A673 (cell line): ENCODE measurements at regions not wholly inside any gene's neighbourhood (a gene's known extent, or its start where the extent isn't known, plus 50 kb on each side); places are given as distances from the start of the nearest gene placed in this dataset.

Source experiments
- BruUV-seq: library from RNA; stranded (reverse); fragments of 400-500 nt; replicated peaks from 2 replicates; lab custom pipeline; 2021; lab: Mats Ljungman, UMichigan
- CTCF ChIA-PET: fragments of 300-600 bp; sonication (Branson Sonifier 250); formaldehyde crosslinking; loops from one replicate; lab custom pipeline; 2022; ENCODE audit warnings: antibody characterized with exemption; lab: Charles Lee
- POLR2A ChIA-PET: fragments of 300-600 bp; sonication (Branson Sonifier 250); formaldehyde crosslinking; loops from one replicate; lab custom pipeline; 2022; ENCODE audit warnings: antibody characterized with exemption; ENCODE audit not compliant: low non-redundant PET; lab: Charles Lee
- DNase-seq: peaks from one replicate; pipeline ENCODE4 v3.0.0-alpha.2; 2015; ENCODE audit warnings: low spot score
- H3K27ac ChIP-seq: fragments of 200-600 bp; sonication (generic); 2 replicates; pipeline ENCODE4 v1.5.1; 2016; ENCODE audit warnings: mixed run types, low read depth, mild to moderate bottlenecking, mixed read lengths, antibody characterized with exemption, low read length; ENCODE audit not compliant: poor library complexity, severe bottlenecking
- H3K27me3 ChIP-seq: fragments of 200-600 bp; sonication (generic); replicated peaks from 2 replicates; pipeline ENCODE4 v1.6.1; 2017; ENCODE audit warnings: mixed run types, low read depth, mild to moderate bottlenecking, mixed read lengths, antibody characterized with exemption, low read length; ENCODE audit not compliant: insufficient read depth, poor library complexity
- H3K36me3 ChIP-seq: fragments of 200-600 bp; sonication (generic); 2 replicates; pipeline ENCODE4 v1.6.1; 2016; ENCODE audit warnings: mixed run types, mild to moderate bottlenecking, mixed read lengths, antibody characterized with exemption, low read length; ENCODE audit not compliant: insufficient read depth, poor library complexity, severe bottlenecking
- H3K4me1 ChIP-seq: fragments of 200-600 bp; sonication (generic); 2 replicates; pipeline ENCODE4 v1.6.1; 2017; ENCODE audit warnings: mixed run types, mild to moderate bottlenecking, mixed read lengths, antibody characterized with exemption, low read length; ENCODE audit not compliant: insufficient read depth, poor library complexity, severe bottlenecking
- H3K4me3 ChIP-seq: fragments of 200-600 bp; sonication (generic); 2 replicates; pipeline ENCODE4 v1.5.1; 2016; ENCODE audit warnings: low read depth, mixed run types, mild to moderate bottlenecking, mixed read lengths, low read length; ENCODE audit not compliant: poor library complexity, severe bottlenecking
- H3K9me3 ChIP-seq: fragments of 200-600 bp; sonication (generic); 2 replicates; pipeline ENCODE4 v1.6.1; 2016; ENCODE audit warnings: mixed run types, low read depth, mild to moderate bottlenecking, mixed read lengths, antibody characterized with exemption, low read length; ENCODE audit not compliant: poor library complexity, severe bottlenecking
- EZH2 ChIP-seq: fragments of 200-600 bp; sonication (generic); IDR thresholded peaks from 2 replicates; pipeline ENCODE4 v1.6.1; 2017; ENCODE audit warnings: borderline replicate concordance, low read depth, mild to moderate bottlenecking, mixed read lengths, antibody characterized with exemption, low read length; ENCODE audit not compliant: poor library complexity, severe bottlenecking
- intact Hi-C: fragments of 100-400 bp; cut with micrococcal nuclease; formaldehyde crosslinking; loops from one replicate; pipeline ENCODE4 v1.10.0; 2022; ENCODE audit not compliant: unreplicated experiment
- TF ChIP-seq, protein P1 (sequence below): fragments of 300-800, 200-600 bp; sonication (generic); conservative IDR thresholded peaks from 2 replicates; pipeline ENCODE4 v1.5.1; 2017; ENCODE audit warnings: low read depth, mild to moderate bottlenecking, antibody characterized with exemption, low read length, moderate library complexity, mixed read lengths

- H3K4me3 ChIP-seq = no peak overlapping the region
- no peaks in the 10 kb centered on the region for H3K36me3 ChIP-seq
- POLR2A ChIA-PET = no interaction called here
- H3K27ac ChIP-seq = no peak overlapping the region
- no peaks in the 10 kb centered on the region for H3K4me1 ChIP-seq
- DNase-seq = no peak
- CTCF ChIA-PET = no interaction called here
- H3K9me3 ChIP-seq = peaks cover 38% of the 10 kb centered on the region
- BruUV-seq = no TSS peak
- TF ChIP-seq, protein P1, sequence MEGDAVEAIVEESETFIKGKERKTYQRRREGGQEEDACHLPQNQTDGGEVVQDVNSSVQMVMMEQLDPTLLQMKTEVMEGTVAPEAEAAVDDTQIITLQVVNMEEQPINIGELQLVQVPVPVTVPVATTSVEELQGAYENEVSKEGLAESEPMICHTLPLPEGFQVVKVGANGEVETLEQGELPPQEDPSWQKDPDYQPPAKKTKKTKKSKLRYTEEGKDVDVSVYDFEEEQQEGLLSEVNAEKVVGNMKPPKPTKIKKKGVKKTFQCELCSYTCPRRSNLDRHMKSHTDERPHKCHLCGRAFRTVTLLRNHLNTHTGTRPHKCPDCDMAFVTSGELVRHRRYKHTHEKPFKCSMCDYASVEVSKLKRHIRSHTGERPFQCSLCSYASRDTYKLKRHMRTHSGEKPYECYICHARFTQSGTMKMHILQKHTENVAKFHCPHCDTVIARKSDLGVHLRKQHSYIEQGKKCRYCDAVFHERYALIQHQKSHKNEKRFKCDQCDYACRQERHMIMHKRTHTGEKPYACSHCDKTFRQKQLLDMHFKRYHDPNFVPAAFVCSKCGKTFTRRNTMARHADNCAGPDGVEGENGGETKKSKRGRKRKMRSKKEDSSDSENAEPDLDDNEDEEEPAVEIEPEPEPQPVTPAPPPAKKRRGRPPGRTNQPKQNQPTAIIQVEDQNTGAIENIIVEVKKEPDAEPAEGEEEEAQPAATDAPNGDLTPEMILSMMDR = no peak
- no peak for TF ChIP-seq EZH2
- no peaks in the 10 kb centered on the region for H3K27me3 ChIP-seq
- intact Hi-C loops = no loop called here
These were observed 323.5 kb downstream of the IRX2 start for GRCh38 chr5:2427983-2428382.

DNA sequence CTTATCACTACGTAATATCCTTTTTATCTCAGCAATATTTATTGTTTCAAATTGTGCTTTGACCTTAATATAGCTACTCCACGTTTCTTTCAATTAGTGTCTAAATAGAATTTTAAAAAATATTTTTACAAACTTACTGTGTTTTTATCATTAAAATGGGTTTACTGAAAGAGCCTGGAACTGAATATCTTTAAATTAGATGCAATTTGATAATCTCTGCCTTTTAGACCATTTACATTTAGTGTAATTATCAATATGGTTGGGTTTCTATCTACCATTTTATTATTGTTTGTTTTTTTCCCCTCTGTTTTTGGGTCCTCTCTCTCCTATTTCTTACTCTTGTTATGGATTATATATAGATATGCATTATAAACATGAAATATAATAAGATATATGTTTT, 327.8 kb downstream of the IRX2 start:
- ChIA-PET POLR2A (no interaction called here), CTCF (no interaction called here)
- H3K4me3 ChIP-seq = no peak overlapping the region
- H3K27ac ChIP-seq = no peak overlapping the region
- intact Hi-C loops = no loop called here
- no TSS peak for BruUV-seq
- no peaks in the 10 kb centered on the region for H3K36me3 ChIP-seq
- H3K4me1 ChIP-seq = no peaks in the 10 kb centered on the region
- no peak for TF ChIP-seq EZH2
- TF ChIP-seq, protein P1 = no peak
- DNase-seq = no peak
- no peaks in the 10 kb centered on the region for H3K27me3 ChIP-seq
- H3K9me3 ChIP-seq = peaks cover 32% of the 10 kb centered on the region

GRCh38 chr5:2417301-2417700, 334.2 kb downstream of the IRX2 start:
- ChIA-PET POLR2A (no interaction called here), CTCF (no interaction called here)
- Histone ChIP-seq H3K4me1 (no peaks in the 10 kb centered on the region), H3K36me3 (no peaks in the 10 kb centered on the region), H3K4me3 (no peak overlapping the region), H3K9me3 (peaks cover 51% of the 10 kb centered on the region), H3K27ac (no peak overlapping the region), H3K27me3 (no peaks in the 10 kb centered on the region)
- no peak for DNase-seq
- no peak for TF ChIP-seq EZH2
- TF ChIP-seq, protein P1 = no peak
- intact Hi-C loops = no loop called here
- BruUV-seq = no TSS peak
